ENCODE measurements at regions not wholly inside any gene's neighbourhood (a gene's known extent, or its start where the extent isn't known, plus 50 kb on each side); places are given as distances from the start of the nearest gene placed in this dataset.

DNA sequence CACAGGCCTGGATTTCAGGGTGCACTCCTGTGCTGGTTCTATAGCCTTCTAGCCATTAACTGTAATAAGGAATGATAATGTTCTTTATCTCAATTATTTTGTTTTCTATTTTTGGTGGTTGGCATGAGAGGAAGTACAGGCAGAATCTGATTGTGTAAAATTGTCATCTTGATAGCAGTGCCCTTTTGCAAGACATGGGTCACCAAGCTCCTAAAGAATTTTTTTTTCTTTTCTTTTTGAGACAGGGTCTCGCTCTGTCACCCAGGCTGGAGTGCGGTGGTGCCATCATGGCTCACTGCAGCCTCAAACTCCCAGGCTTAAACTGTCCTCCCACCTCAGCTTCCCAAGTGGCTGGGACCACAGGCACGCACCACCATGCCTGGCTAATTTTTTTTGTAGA lies 206.7 kb upstream of the JARID2 start (continued):
- TF ChIP-seq, protein P1, sequence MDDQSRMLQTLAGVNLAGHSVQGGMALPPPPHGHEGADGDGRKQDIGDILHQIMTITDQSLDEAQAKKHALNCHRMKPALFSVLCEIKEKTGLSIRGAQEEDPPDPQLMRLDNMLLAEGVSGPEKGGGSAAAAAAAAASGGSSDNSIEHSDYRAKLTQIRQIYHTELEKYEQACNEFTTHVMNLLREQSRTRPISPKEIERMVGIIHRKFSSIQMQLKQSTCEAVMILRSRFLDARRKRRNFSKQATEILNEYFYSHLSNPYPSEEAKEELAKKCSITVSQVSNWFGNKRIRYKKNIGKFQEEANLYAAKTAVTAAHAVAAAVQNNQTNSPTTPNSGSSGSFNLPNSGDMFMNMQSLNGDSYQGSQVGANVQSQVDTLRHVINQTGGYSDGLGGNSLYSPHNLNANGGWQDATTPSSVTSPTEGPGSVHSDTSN (IDR thresholded peaks at IDR 0.05) = no peak
- no peak for TF ChIP-seq USF2 (IDR thresholded peaks at IDR 0.05; ENCODE audit: borderline replicate concordance, low read depth, low read length)
- TF ChIP-seq RAD21 (IDR thresholded peaks at IDR 0.05; ENCODE audit: low read length) = no peak
- TF ChIP-seq MEF2A (IDR thresholded peaks at IDR 0.05; ENCODE audit: borderline replicate concordance, low read depth) = no peak
- TF ChIP-seq NRF1 (IDR thresholded peaks at IDR 0.05; ENCODE audit: low read depth, low read length) = no peak

DNA sequence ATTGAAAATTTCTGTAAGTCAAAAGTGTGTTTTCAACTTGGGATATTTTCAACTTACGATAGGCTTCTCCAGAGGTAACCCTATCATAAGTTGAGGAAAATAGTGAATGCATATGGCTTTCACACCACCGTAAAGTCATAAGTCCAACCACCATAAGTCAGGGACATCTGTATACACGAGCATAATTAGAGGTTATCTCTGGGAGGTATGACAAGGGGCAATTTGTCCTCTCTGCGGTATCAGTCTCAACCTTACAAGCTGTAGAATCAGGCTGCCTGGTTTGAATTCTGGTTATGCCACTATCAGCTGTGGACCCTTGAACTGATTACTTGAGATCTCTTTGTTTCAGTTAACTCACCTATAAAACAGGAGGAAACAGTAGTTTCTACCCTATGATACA lies 202.9 kb upstream of the JARID2 start:
- no peak overlapping the region for H3K4me3 ChIP-seq (ENCODE audit: low read depth in 2 of 2, low read length in 1 of 2)

More for the DNA sequence above, 202.9 kb upstream of the JARID2 start:
- Histone ChIP-seq H3K79me2 (ENCODE audit: insufficient read depth) (no peaks in the 10 kb centered on the region), H3F3A (replicated peaks; ENCODE audit: insufficient read depth) (no peaks in the 10 kb centered on the region), H3K4me1 (ENCODE audit: control insufficient read depth in 1 of 2, insufficient read depth in 2 of 2, low read depth in 1 of 2, low read length in 1 of 2) (peaks cover 0 to 5% of the 10 kb centered on the region in 2 experiments; a peak in 1 of 4 replicates), H4K20me1 (ENCODE audit: insufficient read depth) (no peaks in the 10 kb centered on the region), H2AFZ (ENCODE audit: low read depth) (no peak overlapping the region), H3K4me2 (no peak overlapping the region), H3K27me3 (ENCODE audit: insufficient read depth) (no peaks in the 10 kb centered on the region), H3K9ac (no peak overlapping the region), H3K27ac (ENCODE audit: low read depth in 2 of 2, low read length in 1 of 2) (no peak overlapping the region), H3K9me2 (no peaks in the 10 kb centered on the region), H3K36me3 (replicated peaks in 1 of 2; ENCODE audit: control insufficient read depth in 1 of 2, insufficient read depth in 2 of 2, low read length in 1 of 2) (no peaks in the 10 kb centered on the region), H3K9me3 (no peaks in the 10 kb centered on the region)
- TF ChIP-seq USF2 (IDR thresholded peaks at IDR 0.05; ENCODE audit: borderline replicate concordance, low read depth, low read length) = no peak
- no peak for TF ChIP-seq SIN3A (IDR thresholded peaks at IDR 0.05; ENCODE audit: borderline replicate concordance, low read depth, low read length)
- no peak for TF ChIP-seq POLR2AphosphoS5 (IDR thresholded peaks at IDR 0.05; ENCODE audit: low read depth, low read length)
- TF ChIP-seq TEAD4 (IDR thresholded peaks at IDR 0.05; ENCODE audit: borderline replicate concordance, insufficient read depth) = no peak
- TF ChIP-seq, protein P2, sequence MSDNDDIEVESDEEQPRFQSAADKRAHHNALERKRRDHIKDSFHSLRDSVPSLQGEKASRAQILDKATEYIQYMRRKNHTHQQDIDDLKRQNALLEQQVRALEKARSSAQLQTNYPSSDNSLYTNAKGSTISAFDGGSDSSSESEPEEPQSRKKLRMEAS (IDR thresholded peaks at IDR 0.05; ENCODE audit: low read depth) = no peak
- TF ChIP-seq, protein P1 (IDR thresholded peaks at IDR 0.05) = no peak
- no peak for TF ChIP-seq SMC3 (IDR thresholded peaks at IDR 0.05; ENCODE audit: low read depth, low read length)
- no peak for TF ChIP-seq ELF1 (IDR thresholded peaks at IDR 0.05)
- no peak for TF ChIP-seq TCF12 (IDR thresholded peaks at IDR 0.05)
- no peak for TF ChIP-seq EZH2phosphoT487 (IDR thresholded peaks at IDR 0.05; ENCODE audit: borderline replicate concordance, low read depth)
- no peak for TF ChIP-seq TAF1 (IDR thresholded peaks at IDR 0.05; ENCODE audit: borderline replicate concordance, low read depth, low read length)
- no peak for TF ChIP-seq USF1 (IDR thresholded peaks at IDR 0.05; ENCODE audit: borderline replicate concordance, low read depth)
- no peak for TF ChIP-seq RXRA (IDR thresholded peaks at IDR 0.05; ENCODE audit: borderline replicate concordance, low read depth)
- TF ChIP-seq CHD2 (IDR thresholded peaks at IDR 0.05; ENCODE audit: low read length, partially characterized antibody) = no peak
- TF ChIP-seq NRF1 (IDR thresholded peaks at IDR 0.05; ENCODE audit: low read depth, low read length) = no peak
- no peak for TF ChIP-seq YY1 (IDR thresholded peaks at IDR 0.05; ENCODE audit: low read depth)
- no peak for TF ChIP-seq RCOR1 (IDR thresholded peaks at IDR 0.05; ENCODE audit: low read length)
- TF ChIP-seq, protein P3, sequence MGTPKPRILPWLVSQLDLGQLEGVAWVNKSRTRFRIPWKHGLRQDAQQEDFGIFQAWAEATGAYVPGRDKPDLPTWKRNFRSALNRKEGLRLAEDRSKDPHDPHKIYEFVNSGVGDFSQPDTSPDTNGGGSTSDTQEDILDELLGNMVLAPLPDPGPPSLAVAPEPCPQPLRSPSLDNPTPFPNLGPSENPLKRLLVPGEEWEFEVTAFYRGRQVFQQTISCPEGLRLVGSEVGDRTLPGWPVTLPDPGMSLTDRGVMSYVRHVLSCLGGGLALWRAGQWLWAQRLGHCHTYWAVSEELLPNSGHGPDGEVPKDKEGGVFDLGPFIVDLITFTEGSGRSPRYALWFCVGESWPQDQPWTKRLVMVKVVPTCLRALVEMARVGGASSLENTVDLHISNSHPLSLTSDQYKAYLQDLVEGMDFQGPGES (IDR thresholded peaks at IDR 0.05; ENCODE audit: low read depth, low read length) = no peak
- TF ChIP-seq MEF2A (IDR thresholded peaks at IDR 0.05; ENCODE audit: borderline replicate concordance, low read depth) = no peak
- DNase-seq = no peak
- WGBS (ENCODE audit: low lambda C conversion rate) = 53% methylated on average over 4 of the region's 4 CpGs
- CTCF ChIA-PET = interaction anchor here (1.2 kb wide), 1 partner anchor 29 kb away, joined by 3 read pairs; no protein-coding TSS in a partner anchor
- POLR2A ChIA-PET = no interaction called here

Data from SK-N-SH (cell line).